GM18498 (cell line): ENCODE measurements at regions not wholly inside any gene's neighbourhood (a gene's known extent, or its start where the extent isn't known, plus 50 kb on each side); places are given as distances from the start of the nearest gene placed in this dataset.
"Not testable (repeated sequence)": the region's sequence is repeated elsewhere in the genome, so short reads cannot be mapped to it uniquely, and the experiment has no call there.

Experiments used
- ATAC-seq: cut with Tn5 transposase; IDR thresholded peaks from one replicate; pipeline ENCODE4 v1.9.1; 2021; ENCODE audit warnings: mild to moderate bottlenecking, moderate library complexity; ENCODE audit not compliant: unreplicated experiment

DNA sequence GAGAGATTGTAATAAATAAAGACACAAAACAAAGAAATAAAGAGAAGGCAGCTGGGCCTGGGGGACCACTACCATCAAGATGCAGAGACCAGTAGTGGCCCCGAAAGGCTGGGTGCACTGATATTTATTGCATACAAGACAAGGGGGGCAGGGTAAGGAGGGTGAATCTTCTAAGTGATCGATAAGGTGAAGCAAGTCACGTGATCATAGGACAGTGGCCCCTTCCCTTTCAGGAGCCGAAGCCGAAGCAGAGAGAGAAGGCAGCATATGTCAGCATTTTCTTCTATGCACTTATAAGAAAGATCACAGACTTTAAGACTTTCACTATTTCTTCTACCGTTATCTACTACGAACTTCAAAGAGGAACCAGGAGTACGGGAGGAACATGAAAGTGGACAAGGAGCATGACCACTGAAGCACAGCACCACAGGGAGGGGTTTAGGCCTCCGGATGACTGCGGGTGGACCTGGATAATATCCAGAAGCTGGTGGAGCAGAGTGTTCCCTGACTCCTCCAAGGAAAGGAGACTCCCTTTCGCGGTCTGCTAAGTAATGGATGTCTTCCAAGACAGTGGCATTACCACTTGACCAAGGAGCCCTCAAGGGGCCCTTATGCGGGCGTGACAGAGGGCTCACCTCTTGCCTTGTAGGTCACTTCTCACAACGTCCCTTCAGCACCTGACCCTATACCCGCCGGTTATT lies 126.4 kb downstream of the RBM46 start:
- ATAC-seq: not testable (repeated sequence)

DNA sequence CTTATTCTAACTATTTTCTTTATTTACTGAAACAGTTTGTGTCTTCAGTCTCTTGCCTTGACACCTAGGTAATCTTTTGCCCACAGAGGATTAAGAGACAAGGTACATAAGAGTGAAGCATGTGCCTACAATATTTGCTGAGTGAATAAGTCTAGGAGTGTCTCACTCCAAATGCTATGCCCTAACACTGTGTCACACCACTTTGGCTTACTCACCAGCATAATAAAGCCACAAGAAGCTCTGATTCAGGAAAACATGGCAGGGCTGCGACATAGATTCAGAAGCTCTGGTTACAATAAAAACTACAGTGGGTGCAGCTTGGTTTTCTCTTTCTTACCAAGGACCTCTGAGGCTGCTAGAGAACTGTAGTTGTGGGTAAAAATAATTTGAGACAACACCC lies 127.1 kb downstream of the RBM46 start:
- ATAC-seq: no peak

DNA sequence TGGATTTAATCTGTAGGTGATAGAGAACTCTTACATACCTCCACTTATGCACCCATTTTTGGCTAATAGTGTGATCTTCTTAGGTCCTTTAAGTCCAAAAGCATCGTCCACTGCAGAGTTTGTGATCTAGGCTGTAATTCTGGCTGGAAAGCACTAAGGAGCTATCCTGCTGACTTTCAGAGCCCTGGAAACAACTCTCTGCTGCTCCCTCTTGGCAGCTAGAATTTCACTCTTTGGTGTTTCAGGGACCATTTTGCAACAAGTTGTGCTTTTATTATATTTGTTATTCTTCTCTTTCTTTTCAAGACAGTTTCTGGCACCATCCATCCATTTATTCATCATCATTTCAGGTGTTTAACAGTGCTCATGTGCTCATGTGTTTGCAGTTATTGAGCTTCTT lies 130.0 kb downstream of the RBM46 start:
- ATAC-seq: no peak

DNA sequence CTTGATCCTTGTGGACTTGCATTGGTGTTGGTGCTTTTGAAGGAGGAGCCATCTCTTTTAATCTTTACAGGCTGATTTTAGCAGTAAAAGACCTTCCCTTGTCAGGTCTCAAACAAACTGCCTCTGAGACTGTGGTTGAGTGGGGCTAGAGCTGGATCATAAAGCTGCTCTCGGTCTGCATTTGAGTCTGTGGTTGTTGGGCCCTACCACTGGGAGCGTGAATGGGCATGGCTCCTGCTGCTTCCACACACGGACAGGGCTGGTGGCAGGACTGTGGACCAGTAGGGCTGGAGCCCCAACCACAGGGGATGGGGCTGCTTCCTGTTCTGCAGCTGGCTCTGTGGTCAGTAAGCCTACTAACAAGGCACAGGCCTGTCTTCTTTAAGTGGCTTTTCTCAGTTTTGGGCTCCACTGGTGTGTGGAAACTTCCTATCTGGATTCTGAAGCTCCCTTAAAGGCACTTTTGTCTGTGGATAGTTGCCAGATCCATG lies 130.6 kb downstream of the RBM46 start:
- no peak for ATAC-seq

DNA sequence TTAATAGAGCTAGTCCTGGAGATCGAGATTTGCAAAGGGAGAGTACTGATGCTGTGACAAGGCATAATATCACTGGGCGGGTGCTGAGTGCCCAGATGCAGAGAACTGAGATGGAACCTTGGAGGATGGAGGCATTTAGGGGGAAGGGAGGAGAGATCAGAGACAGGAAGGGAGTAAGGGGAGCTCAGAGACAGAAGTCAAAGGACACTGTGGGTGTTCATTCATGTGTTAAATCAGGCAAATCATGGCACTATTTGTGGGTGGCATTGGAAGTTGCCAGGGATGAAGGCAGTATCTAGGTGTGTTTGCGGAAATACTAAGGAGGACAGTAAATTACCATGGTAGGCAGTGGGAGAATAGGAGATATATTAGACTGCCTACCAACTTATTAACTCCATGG lies 135.0 kb downstream of the RBM46 start:
- no peak for ATAC-seq

DNA sequence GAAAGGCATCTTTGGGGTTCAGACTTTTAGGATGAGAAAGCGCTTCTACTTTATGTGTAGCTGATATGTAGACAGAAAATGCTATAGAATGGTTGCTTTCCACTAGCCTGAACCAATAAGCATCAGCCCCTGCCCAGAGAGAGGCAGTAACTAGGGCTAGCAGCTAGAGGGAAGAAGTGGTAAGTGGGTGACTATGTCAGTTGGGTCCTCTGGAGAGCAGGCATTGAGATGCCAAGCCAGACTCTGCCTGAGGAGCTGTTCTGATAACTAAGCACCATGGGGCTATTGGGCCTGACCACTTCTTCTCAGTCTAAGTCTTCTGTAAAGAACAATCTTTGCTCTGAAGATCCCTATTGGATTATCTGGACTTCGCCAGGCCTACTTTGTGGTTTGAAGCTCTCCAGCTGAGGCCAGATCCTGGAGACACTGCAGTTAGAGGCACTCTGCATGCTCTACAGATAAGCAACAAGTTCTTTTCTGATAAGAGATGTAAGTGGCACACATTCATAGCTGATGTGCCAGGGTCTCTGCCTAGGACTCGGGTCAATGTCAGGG lies 146.1 kb downstream of the RBM46 start:
- no peak for ATAC-seq

DNA sequence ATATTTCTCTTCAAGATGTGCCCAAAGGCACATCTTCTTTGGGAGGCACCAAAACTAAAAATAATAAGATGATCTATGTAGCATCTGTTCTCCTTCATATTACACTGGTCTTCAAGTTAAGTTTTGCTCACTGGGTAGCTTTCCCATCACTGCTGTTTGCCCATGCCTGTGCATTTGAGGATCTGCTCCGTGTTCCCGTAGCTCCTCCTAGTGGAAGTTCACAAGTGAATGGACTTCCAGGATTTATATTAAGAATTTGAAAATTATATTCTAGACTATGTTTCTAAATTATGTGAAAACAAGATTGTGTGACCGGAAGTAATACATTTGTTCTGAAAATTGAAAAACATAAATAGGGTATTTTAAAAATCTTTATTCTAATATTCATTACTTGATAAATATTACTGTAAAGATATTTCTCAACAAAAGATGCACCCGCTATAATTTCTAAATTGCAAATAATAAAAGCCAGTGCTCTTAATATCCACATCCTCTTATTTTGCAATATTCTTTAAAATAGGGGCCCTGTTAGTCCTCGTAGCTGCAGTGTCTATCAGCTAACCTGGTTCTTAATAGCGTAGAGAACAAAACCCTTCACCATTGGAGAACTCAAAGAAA lies 147.7 kb downstream of the RBM46 start:
- ATAC-seq: no peak

DNA sequence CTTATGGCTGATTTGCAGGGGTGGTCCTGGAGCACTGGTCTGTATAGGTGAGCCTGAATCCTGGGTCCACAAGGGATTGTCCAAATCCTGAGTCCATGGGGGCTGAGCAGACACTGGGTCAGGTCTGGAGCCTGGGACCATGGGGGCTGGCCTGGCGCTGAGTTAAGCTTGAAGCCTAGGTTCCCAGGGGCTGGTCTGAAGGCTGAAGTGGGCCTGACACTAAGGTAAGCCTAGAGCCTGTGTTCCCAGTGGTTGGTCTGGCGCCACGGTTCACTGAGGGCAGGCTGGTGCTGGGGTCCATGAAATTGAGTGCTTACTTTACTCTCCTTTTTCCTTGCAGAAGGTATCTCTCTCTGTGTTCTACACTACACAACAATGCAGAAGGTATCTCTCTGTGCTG lies 155.8 kb downstream of the RBM46 start:
- no peak for ATAC-seq

DNA sequence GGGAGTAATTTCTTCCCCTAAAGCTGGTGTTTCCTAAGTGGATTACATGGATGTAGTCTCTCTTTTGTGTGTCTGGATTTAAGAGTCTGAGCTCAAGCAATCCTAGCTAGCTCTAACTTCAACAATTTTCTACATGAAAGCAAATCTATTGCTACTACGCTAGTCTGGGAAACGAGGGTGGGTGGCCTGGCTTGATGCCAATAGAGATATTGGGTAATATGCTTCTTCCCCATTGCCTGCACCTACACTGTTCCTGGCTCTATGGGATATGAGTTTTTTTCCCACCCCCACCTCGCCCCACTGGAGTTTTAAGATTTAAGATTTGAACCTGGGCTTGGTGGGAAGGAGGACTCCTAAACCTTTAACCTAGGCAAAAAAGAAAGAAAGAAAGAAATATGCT lies 158.8 kb downstream of the RBM46 start:
- ATAC-seq: no peak

DNA sequence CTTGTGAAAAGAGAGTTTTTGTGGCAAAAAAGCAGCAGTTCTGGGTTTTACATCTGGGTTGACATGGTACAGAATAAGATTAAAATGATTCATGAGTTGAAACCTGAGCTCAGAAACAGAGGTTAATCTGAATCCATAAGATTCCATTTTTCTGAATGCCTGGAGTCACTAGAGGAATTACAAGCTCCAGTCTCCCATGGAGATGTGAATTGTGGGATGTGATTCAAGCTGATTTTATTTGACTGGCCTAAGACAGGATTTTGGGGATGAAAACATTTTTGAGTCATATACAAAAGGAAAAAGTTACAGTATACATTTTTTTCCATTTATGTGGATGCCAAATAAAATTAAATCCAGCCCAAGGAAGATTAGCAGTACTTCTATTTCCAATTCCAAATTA lies 161.1 kb downstream of the RBM46 start:
- no peak for ATAC-seq

DNA sequence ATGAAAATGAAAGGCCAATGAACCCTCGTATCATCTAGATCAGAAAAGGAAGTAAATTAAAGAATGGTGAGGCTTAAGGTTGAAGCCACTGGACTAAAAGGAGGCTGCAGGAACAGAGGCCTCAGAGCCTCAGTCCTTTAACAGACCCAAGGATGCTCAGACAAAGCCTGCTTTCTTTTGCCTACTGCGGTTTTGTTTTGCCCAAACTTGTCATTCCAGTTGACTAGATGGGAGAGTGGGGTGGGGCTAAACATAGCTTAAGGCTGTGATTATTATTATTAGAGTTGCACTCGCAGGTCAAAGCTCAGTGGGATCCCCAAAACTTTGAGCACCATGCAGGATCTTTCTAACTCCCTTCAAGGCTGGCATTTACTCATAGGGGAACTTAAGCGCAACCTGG lies 163.9 kb downstream of the RBM46 start:
- ATAC-seq: no peak

DNA sequence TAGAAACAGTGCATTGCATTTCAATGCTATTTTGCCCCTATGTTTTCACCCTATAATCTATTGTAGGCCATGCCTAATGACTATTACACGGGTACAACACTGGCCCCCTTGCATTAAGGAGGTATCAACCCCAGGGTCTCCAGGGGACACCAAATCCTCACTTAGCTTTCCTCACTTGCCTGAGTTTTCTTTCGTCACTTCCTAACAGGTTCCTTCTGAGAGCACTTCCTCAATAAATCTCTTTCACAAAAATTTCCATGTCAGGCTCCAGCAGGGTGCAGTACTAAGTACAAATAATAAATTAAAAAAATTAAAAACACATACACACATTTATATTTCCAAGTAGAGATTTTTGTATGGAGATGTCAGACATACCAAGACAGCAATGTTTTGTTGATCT lies 165.0 kb downstream of the RBM46 start:
- ATAC-seq: no peak

DNA sequence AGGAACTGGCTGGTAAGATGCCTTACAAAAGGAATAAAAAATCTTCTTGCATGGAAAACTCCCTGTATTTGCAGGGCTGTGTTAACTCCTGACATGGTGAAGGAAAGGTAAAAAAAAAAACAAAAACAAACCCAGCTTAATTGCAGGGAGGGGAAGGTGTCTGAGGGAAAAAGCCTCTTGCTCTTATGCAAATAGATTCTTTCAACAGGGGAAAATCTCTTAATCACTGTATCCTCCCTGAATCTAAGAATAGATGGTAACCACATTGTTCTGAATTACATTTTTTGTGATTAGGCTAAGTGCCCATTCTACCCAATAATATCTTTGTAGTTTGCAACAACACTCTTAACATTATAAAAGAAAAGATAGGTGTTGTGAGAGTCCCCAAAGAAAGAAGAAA lies 172.6 kb downstream of the RBM46 start:
- ATAC-seq: peak; percentile 35

DNA sequence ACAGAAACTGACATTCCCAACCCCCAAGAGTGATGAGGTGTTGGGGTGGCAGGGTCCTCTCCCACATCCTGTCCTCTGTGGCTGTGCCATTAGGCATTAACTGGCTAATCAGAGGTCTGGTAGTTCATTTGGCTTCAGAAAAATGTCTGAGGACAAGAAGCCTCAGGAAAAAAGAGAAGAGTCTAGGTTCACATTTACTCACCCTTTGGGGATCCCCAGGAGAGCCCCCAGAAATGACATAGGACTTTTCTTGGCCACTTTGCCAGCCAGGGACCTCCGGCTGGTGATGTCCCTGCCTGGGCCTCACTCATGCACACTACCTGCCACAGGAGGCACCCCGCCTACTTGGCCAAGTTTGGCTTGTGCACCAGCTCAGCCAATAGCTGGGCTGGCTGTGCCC lies 173.0 kb downstream of the RBM46 start:
- peak; percentile 54 for ATAC-seq

DNA sequence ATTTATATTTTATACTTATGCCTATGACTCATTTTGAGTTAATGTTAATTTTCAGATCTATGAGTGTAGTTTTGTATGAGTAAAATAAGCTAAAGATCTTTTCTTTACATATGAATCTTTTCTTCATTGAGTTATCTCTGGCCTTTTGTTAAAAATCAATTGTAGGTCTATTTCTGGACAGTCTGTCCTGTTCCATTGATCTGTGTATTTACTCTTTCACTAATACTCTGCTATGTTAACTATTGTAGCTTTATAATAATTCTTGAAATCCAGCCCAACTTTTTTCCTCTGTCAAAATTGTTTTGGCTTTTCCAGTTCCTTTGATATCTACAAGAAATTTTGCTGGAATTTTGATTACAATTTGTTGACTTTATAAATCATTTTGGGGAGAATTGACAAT lies 177.0 kb downstream of the RBM46 start:
- no peak for ATAC-seq

DNA sequence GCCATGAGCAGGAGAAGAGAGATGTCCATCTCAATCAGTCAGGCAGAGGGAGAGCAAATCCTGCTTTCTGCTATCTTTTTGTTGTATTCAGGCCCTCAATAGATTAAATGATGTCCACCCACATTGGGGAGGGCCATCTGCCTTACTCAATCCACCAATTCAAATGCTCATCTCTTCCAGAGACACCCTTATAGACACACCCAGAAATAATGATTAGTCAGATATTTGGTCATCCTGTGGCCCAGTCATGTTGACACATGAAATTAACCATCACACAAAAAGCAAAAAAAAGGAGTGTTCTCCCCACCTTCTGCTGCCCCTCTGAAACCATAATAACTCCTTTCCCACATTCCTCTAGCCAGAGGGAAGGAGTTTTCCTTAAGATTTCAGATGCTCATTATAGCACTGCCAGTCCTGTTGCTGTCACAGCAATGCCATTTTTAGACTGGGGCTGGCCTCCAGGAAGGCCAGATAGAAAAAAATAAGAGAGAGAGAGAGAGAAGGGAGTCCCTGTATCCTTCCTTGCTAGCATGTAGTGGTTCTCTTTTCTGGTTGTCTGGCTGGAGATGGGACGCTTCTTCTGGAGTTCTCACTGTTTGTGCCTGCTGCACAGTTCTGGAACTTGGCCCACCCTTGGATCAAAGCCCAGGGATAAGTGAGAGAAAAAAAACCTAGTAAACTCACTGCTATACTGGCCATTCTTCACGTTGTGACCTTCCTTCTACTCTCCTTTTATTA lies 177.7 kb downstream of the RBM46 start:
- no peak for ATAC-seq

DNA sequence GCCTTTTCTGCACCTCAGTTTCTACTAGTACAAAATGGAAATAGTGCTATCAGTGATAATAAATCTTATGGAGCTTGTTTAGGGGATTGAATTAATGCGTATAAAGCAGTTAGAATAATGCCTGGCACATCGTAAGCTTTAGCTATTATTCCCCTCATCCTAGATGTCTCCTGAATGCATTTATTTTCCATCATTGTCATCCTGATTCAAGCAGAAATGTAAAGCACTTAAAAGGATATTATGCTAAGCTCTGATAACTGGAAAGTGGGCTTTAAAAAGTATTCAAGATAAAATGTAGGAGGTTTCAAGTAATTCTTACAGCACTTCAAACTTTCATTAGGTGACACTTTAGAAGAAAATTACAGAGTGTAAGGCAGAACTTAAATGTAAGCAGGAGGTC lies 178.7 kb downstream of the RBM46 start:
- ATAC-seq: no peak

DNA sequence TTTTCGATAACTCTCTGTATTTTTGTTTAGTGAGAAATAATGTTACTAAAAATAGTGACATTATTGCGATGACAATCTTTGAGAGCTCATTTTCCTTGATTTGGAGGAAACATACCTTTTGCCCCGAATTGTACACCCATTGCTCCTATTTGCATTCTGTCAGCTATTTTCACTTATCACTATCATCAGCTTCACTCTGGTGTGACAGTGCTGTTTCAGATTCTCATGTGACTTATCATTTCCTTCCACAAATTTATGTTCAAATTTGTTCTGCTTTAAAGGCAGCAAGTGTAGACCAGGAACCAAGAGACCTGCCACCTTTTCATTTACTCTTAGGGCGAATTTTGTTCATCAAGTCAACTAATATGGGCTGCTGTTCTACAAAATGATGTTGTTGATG lies 179.4 kb downstream of the RBM46 start:
- peak; percentile 44 for ATAC-seq

DNA sequence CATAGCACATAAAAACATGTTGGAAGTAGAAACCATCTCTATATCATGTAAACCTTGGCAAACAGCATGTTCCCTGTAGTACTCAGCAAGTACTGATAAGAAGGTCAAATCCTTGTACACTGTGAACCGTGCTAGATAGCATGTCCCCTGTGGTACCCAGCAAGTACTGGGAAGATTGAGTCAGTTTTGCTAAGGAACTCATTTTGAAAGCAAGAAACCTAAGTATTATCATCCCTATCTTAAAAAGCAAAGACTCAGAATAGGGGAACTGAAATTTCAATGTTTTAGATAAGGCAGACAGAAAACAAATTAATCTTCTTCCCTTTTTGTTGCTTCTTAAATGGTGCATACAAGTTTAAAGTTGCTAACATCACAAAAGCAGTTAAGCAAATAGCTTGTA lies 180.2 kb downstream of the RBM46 start:
- peak; percentile 94 for ATAC-seq

DNA sequence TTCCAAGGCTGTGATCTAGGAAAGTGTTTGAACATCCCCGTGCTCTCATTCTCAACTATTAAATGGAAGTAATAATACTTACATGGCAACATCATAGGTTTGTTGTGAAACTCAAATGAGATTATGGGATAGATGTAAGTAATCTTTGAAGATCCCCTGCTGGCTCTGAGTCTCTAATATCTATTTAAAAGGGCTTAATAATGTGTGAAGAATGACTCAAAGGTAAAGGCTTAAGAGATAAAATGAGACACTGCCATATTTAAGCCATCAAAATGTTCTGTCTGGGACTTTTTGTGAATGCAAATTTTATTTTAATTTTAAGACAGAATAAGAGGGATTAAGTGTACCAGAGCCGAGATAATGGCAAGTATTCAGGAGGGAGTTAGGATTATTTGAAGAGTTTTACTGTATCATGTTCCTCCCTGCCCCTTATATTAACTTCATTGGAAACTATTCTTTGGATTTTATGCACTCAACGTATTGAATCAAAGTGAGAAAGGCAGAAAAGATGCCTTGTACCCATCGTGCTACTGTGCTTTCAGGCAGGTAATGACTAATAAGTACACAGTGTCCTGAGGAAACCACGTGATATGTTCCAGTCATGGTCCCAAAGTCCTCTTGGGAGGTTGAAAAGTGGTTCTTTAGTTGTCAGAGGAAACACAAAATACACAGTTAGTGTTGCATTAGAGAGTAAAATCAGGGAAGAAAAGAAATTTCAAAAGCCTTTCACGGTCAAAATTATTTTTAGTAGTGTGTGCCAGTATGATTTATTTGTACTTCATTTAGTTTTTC lies 192.4 kb downstream of the RBM46 start:
- no peak for ATAC-seq

DNA sequence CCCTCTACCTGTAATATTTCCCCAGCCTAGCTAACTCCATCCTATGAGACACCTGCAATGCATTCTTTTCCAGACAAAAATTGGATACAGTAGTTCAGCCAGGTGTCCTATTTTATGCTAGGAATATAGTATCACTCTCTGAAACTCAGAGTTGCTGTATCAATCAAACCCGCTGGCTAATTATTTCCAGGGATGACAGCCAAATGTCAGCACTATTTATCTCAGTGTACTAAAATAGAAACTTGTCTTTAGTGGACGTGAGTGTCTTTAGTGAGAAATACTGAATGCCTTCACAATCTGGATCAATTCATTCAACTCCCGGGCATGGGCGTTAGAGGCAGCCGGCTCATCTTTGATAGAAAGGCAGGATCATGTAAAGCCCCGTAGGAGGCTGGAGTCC lies 196.2 kb downstream of the RBM46 start:
- no peak for ATAC-seq
